GM12878 (cell line): ENCODE measurements at regions not wholly inside any gene's neighbourhood (a gene's known extent, or its start where the extent isn't known, plus 50 kb on each side); places are given as distances from the start of the nearest gene placed in this dataset.

Experiments used
- ATF3 ChIP-seq: IDR thresholded peaks from 2 replicates; pipeline ENCODE4 v1.6.1; 2011; ENCODE audit warnings: low read depth, mild to moderate bottlenecking, low read length, moderate library complexity, borderline replicate concordance; ENCODE audit errors: extremely low read depth
- KLF5 ChIP-seq: fragments of 450-650 bp; IDR thresholded peaks from 2 replicates; pipeline ENCODE4 v1.6.1; 2014; ENCODE audit warnings: mild to moderate bottlenecking; ENCODE audit not compliant: partially characterized antibody
- MLLT1 ChIP-seq: fragments of 450-650 bp; IDR thresholded peaks from 2 replicates; pipeline ENCODE4 v1.6.1; 2016; ENCODE audit warnings: mild to moderate bottlenecking
- NFYB ChIP-seq: IDR thresholded peaks from 2 replicates; pipeline ENCODE4 v1.6.1; 2011; ENCODE audit warnings: low read depth, mild to moderate bottlenecking, low read length, improper control_type of control experiment, moderate library complexity; ENCODE audit not compliant: insufficient read depth
- PAX8 ChIP-seq: fragments of 450-650 bp; IDR thresholded peaks from 2 replicates; pipeline ENCODE4 v1.6.1; 2017; ENCODE audit warnings: mild to moderate bottlenecking, moderate library complexity
- RBBP5 ChIP-seq: fragments of 200-600 bp; sonication (generic); conservative IDR thresholded peaks from 2 replicates; pipeline ENCODE4 v1.6.1; 2016
- SRF ChIP-seq, 2 experiments: IDR thresholded peaks; 2 replicates each; pipeline ENCODE4 v1.6.1; 2011; ENCODE audit warnings: low read depth in 2 of 2, low read length in 2 of 2, mild to moderate bottlenecking in 1 of 2, moderate library complexity in 1 of 2
- TCF12 ChIP-seq: IDR thresholded peaks from 2 replicates; pipeline ENCODE4 v1.6.1; 2011; ENCODE audit warnings: low read depth, mild to moderate bottlenecking, low read length
- TCF7 ChIP-seq: IDR thresholded peaks from 2 replicates; pipeline ENCODE4 v1.6.1; 2014; ENCODE audit warnings: antibody characterized with exemption, borderline replicate concordance
- ZBTB40 ChIP-seq: fragments of 450-650 bp; IDR thresholded peaks from 2 replicates; pipeline ENCODE4 v1.6.1; 2016; ENCODE audit warnings: mild to moderate bottlenecking, moderate library complexity, borderline replicate concordance

GRCh38 chr2:21451403-21451802 is 327.6 kb downstream of the TDRD15 start (continued):
- TF ChIP-seq ZBTB40, result no peak
- TF ChIP-seq TCF7, result no peak
- TF ChIP-seq PAX8, result no peak
- TF ChIP-seq SRF (IDR thresholded peaks at IDR 0.05; ENCODE audit: low read depth in 2 of 2, low read length in 2 of 2), result no peak
- TF ChIP-seq NFYB, result no peak
- no peak for TF ChIP-seq KLF5
- no peak for TF ChIP-seq RBBP5
- TF ChIP-seq TCF12, result no peak
- no peak for TF ChIP-seq MLLT1
- TF ChIP-seq ATF3, result no peak
- TF ChIP-seq, all 136 proteins: peak for 0
